Breast epithelium (tissue), 3 donors: ENCODE measurements at regions not wholly inside any gene's neighbourhood (a gene's known extent, or its start where the extent isn't known, plus 50 kb on each side); places are given as distances from the start of the nearest gene placed in this dataset.

Source experiments
- POLR2AphosphoS5 ChIP-seq, 3 donors: sonication (generic); formaldehyde crosslinking; IDR thresholded peaks; one replicate each; pipeline ENCODE4 v1.6.1; 2017; ENCODE audit warnings: antibody characterized with exemption in 3 of 3
- TF ChIP-seq, protein P1 (sequence below), 3 donors: fragments of 450-650 bp; IDR thresholded peaks; one replicate each; pipeline ENCODE4 v1.5.1; 2016 to 2017; ENCODE audit warnings: antibody characterized with exemption in 3 of 3, mild to moderate bottlenecking in 3 of 3, moderate library complexity in 3 of 3

DNA sequence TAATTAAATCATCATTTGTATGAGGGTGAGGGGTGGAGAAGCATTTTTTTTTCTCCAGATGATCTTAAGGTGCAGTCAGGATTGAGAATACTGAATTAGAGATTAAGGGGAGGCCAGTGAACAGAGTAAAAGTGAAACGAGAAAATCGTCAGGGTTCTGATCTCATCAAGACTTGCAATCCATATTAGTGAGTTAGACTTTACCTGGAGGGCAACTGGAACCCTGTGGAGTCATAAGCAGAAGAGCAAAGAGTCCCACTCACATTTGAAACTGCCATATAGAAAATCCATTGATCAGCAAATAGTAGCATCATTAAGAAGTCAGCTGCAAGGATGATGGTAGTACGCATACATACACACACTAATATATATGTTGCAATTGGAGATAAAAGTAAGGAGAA lies 466.2 kb upstream of the PAPPA start:
- TF ChIP-seq, protein P1, sequence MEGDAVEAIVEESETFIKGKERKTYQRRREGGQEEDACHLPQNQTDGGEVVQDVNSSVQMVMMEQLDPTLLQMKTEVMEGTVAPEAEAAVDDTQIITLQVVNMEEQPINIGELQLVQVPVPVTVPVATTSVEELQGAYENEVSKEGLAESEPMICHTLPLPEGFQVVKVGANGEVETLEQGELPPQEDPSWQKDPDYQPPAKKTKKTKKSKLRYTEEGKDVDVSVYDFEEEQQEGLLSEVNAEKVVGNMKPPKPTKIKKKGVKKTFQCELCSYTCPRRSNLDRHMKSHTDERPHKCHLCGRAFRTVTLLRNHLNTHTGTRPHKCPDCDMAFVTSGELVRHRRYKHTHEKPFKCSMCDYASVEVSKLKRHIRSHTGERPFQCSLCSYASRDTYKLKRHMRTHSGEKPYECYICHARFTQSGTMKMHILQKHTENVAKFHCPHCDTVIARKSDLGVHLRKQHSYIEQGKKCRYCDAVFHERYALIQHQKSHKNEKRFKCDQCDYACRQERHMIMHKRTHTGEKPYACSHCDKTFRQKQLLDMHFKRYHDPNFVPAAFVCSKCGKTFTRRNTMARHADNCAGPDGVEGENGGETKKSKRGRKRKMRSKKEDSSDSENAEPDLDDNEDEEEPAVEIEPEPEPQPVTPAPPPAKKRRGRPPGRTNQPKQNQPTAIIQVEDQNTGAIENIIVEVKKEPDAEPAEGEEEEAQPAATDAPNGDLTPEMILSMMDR (IDR thresholded peaks at IDR 0.05) = no peak
- no peak for TF ChIP-seq POLR2AphosphoS5 (IDR thresholded peaks at IDR 0.05)
